Choroid plexus epithelial cell (primary cell): ENCODE measurements at regions not wholly inside any gene's neighbourhood (a gene's known extent, or its start where the extent isn't known, plus 50 kb on each side); places are given as distances from the start of the nearest gene placed in this dataset.
A peak's percentile ranks its signal among the peaks of the same experiment; 100 is the strongest.

Source experiments
- DNase-seq: peaks from one replicate; pipeline ENCODE4 v3.0.0-alpha.2; 2010; ENCODE audit warnings: low read depth
- H3K4me3 ChIP-seq: 2 replicates; pipeline ENCODE4 v1.5.1; 2011; ENCODE audit warnings: low read depth, mild to moderate bottlenecking, control low read depth, low read length, moderate library complexity
- CTCF ChIP-seq: conservative IDR thresholded peaks from 2 replicates; pipeline ENCODE4 v1.5.1; 2011; ENCODE audit warnings: low read depth, mild to moderate bottlenecking, control low read depth, inconsistent platforms, low read length, moderate library complexity

- H3K4me3 ChIP-seq, result no peak overlapping the region
- no peak for TF ChIP-seq CTCF
- DNase-seq, result no peak
Measured at GRCh38 chr20:17794400-17794799, 94.6 kb downstream of the BANF2 start.

GRCh38 chr20:17793986-17794385, 94.2 kb downstream of the BANF2 start:
- H3K4me3 ChIP-seq, result no peak overlapping the region
- DNase-seq, result no peak
- TF ChIP-seq CTCF, result no peak

- DNase-seq, result no peak
- no peak for TF ChIP-seq CTCF
- no peak overlapping the region for H3K4me3 ChIP-seq
Measured at GRCh38 chr20:17790296-17790695, 90.5 kb downstream of the BANF2 start.

DNA sequence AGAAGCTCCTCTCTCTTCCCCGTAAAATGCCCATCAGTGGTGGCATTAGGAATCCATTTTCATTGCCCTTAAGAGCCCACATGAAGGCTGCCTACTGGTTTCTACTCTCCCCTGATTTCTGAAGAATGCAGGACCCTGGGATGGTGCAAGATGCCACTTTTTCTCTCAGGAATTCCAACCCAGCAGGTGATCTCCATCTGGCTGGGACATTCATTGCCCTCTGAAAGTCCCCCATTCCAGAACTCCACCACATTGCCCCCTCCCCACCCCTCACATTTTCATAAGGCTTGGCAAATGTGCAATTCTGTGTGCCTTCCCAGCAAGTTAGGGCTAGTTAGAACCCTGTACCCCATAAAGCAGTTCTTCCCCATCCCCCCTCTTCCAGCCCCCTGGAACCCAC, 88.0 kb downstream of the BANF2 start:
- no peak for TF ChIP-seq CTCF
- no peak overlapping the region for H3K4me3 ChIP-seq
- DNase-seq, result no peak

- no peak overlapping the region for H3K4me3 ChIP-seq
- no peak for TF ChIP-seq CTCF
Measured at GRCh38 chr20:17786221-17786718, 86.5 kb downstream of the BANF2 start.

More at GRCh38 chr20:17786221-17786718, 86.5 kb downstream of the BANF2 start:
- DNase-seq, result peak; percentile 79
